ENCODE measurements at regions not wholly inside any gene's neighbourhood (a gene's known extent, or its start where the extent isn't known, plus 50 kb on each side); places are given as distances from the start of the nearest gene placed in this dataset.
"Not testable (repeated sequence)": the region's sequence is repeated elsewhere in the genome, so short reads cannot be mapped to it uniquely, and the experiment has no call there.

- 67 to 92% (median 85%) methylated on average over 2 to 3 of the region's 3 CpGs for WGBS, 5 donors
- intact Hi-C loops (cut with DNase I; ENCODE audit: low total_unique reads), result no loop called here
- no peaks in the 10 kb centered on the region for H3K27me3 ChIP-seq
- H3K9me3 ChIP-seq, result peaks cover 0 to 33% (median 24%) of the 10 kb centered on the region in 4 donors
- DNase-seq, result no peak
- H3K27ac ChIP-seq, result no peak overlapping the region
- no peaks in the 10 kb centered on the region for H3K36me3 ChIP-seq
- no peaks in the 10 kb centered on the region for H3K4me1 ChIP-seq
- H3K4me3 ChIP-seq, result no peak overlapping the region
- TF ChIP-seq EP300 (IDR thresholded peaks at IDR 0.05) (no peak), POLR2AphosphoS5 (IDR thresholded peaks at IDR 0.05) (no peak), POLR2A (IDR thresholded peaks at IDR 0.05) (no peak), CTCF (IDR thresholded peaks at IDR 0.05) (no peak)
Measured at GRCh38 chr18:1383465-1383864, 478.8 kb downstream of the ADCYAP1 start.

- H3K27ac ChIP-seq; H3K4me3 ChIP-seq; H3K36me3 ChIP-seq; intact Hi-C loops (cut with DNase I; ENCODE audit: low total_unique reads); H3K27me3 ChIP-seq; DNase-seq; H3K4me1 ChIP-seq: not testable (repeated sequence)
- H3K9me3 ChIP-seq, result peaks cover 0 to 26% (median 18%) of the 10 kb centered on the region in 4 donors
Measured at GRCh38 chr18:1388468-1388867, 483.8 kb downstream of the ADCYAP1 start.

- H3K9me3 ChIP-seq, result peaks cover 0 to 15% (median 2%) of the 10 kb centered on the region in 4 donors
- H3K27ac ChIP-seq, result no peak overlapping the region
- no peaks in the 10 kb centered on the region for H3K4me1 ChIP-seq
- 34 to 42% (median 42%) methylated on average over 3 of the region's 3 CpGs for WGBS, 5 donors
- intact Hi-C loops (cut with DNase I; ENCODE audit: low total_unique reads), result no loop called here
- TF ChIP-seq CTCF (IDR thresholded peaks at IDR 0.05), result no peak
- no peak for TF ChIP-seq POLR2AphosphoS5 (IDR thresholded peaks at IDR 0.05)
- no peak for TF ChIP-seq EP300 (IDR thresholded peaks at IDR 0.05)
- H3K27me3 ChIP-seq, result no peaks in the 10 kb centered on the region
- DNase-seq, result no peak
- H3K36me3 ChIP-seq, result no peaks in the 10 kb centered on the region
- H3K4me3 ChIP-seq, result no peak overlapping the region
Measured at GRCh38 chr18:1392046-1392445, 487.4 kb downstream of the ADCYAP1 start.

- H3K27ac ChIP-seq, result no peak overlapping the region
- WGBS, 5 donors, result 30 to 65% (median 46%) methylated on average over 7 of the region's 7 CpGs
Measured at GRCh38 chr18:1392865-1393734, 488.4 kb downstream of the ADCYAP1 start.

More at GRCh38 chr18:1392865-1393734, 488.4 kb downstream of the ADCYAP1 start:
- intact Hi-C loops (cut with DNase I; ENCODE audit: low total_unique reads), result no loop called here
- Histone ChIP-seq H3K36me3 (no peaks in the 10 kb centered on the region), H3K4me3 (no peak overlapping the region), H3K27me3 (no peaks in the 10 kb centered on the region), H3K9me3 (peaks cover 0 to 10% (median 2%) of the 10 kb centered on the region in 4 donors), H3K4me1 (no peaks in the 10 kb centered on the region)
- TF ChIP-seq CTCF (IDR thresholded peaks at IDR 0.05), result no peak
- no peak for TF ChIP-seq POLR2AphosphoS5 (IDR thresholded peaks at IDR 0.05)
- no peak for TF ChIP-seq POLR2A (IDR thresholded peaks at IDR 0.05)
- no peak for TF ChIP-seq EP300 (IDR thresholded peaks at IDR 0.05)
- DNase-seq, result no peak

Measured in stomach (tissue), 8 donors.